Parathyroid adenoma (tissue), 2 donors: ENCODE measurements at regions not wholly inside any gene's neighbourhood (a gene's known extent, or its start where the extent isn't known, plus 50 kb on each side); places are given as distances from the start of the nearest gene placed in this dataset.
"Not testable (repeated sequence)": the region's sequence is repeated elsewhere in the genome, so short reads cannot be mapped to it uniquely, and the experiment has no call there.

Experiments
- H2AFZ ChIP-seq: fragments of 300-600 bp; sonication (generic); one replicate; pipeline ENCODE4 v1.7.0; 2017; ENCODE audit warnings: antibody characterized with exemption, mild to moderate bottlenecking
- H3K27ac ChIP-seq: fragments of 300-600 bp; sonication (generic); one replicate; pipeline ENCODE4 v1.7.0; 2017
- H3K27me3 ChIP-seq: fragments of 300-600 bp; sonication (generic); one replicate; pipeline ENCODE4 v1.7.0; 2017; ENCODE audit warnings: low read length; ENCODE audit not compliant: control insufficient read depth, insufficient read depth
- H3K36me3 ChIP-seq: fragments of 300-600 bp; sonication (generic); one replicate; pipeline ENCODE4 v1.7.0; 2017; ENCODE audit warnings: low read length; ENCODE audit not compliant: control insufficient read depth, insufficient read depth
- H3K4me1 ChIP-seq: fragments of 300-600 bp; sonication (generic); one replicate; pipeline ENCODE4 v1.7.0; 2017; ENCODE audit warnings: control low read depth
- H3K4me2 ChIP-seq: fragments of 300-600 bp; sonication (generic); one replicate; pipeline ENCODE4 v1.7.0; 2017; ENCODE audit warnings: low read length
- H3K4me3 ChIP-seq: fragments of 300-600 bp; sonication (generic); one replicate; pipeline ENCODE4 v1.7.0; 2017; ENCODE audit warnings: low read depth, low read length
- H3K79me2 ChIP-seq: fragments of 300-600 bp; sonication (generic); one replicate; pipeline ENCODE4 v1.7.0; 2017; ENCODE audit warnings: control low read depth
- H3K9ac ChIP-seq: fragments of 300-600 bp; sonication (generic); one replicate; pipeline ENCODE4 v1.7.0; 2017; ENCODE audit warnings: mild to moderate bottlenecking
- H3K9me3 ChIP-seq: fragments of 300-600 bp; sonication (generic); one replicate; pipeline ENCODE4 v1.7.0; 2017; ENCODE audit warnings: low read length; ENCODE audit not compliant: control insufficient read depth
- TF ChIP-seq, protein P1 (sequence below): fragments of 300-600 bp; sonication (generic); IDR thresholded peaks from one replicate; pipeline ENCODE4 v1.7.0; 2017; ENCODE audit warnings: antibody characterized with exemption, mild to moderate bottlenecking
- donor health status: primary hyperparathyroidism.

DNA sequence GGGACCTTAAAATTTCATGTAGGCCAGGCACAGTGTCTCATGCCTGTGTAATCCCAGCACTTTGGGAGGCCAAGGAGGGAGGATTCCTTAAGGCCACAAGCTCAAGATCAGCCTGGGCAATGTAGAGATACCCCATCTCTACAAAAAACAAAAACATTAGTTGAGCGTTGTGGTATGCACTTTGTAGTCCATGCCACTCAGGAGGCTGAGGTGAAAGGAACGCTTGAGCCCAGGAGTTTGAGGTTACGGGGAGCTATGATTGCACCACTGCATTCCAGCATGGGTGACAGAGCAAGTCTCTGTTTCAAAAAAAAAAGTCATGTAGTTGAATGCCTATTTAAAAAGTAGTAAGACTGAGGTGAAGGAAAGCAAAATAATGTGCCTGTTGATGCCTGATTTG, 83.5 kb downstream of the TTC6 start:
- no peaks in the 10 kb centered on the region for H3K27me3 ChIP-seq
- no peaks in the 10 kb centered on the region for H3K9me3 ChIP-seq
- H2AFZ ChIP-seq = no peak overlapping the region
- no peaks in the 10 kb centered on the region for H3K79me2 ChIP-seq
- no peak overlapping the region for H3K4me3 ChIP-seq
- H3K27ac ChIP-seq = no peak overlapping the region
- no peaks in the 10 kb centered on the region for H3K4me1 ChIP-seq
- TF ChIP-seq, protein P1, sequence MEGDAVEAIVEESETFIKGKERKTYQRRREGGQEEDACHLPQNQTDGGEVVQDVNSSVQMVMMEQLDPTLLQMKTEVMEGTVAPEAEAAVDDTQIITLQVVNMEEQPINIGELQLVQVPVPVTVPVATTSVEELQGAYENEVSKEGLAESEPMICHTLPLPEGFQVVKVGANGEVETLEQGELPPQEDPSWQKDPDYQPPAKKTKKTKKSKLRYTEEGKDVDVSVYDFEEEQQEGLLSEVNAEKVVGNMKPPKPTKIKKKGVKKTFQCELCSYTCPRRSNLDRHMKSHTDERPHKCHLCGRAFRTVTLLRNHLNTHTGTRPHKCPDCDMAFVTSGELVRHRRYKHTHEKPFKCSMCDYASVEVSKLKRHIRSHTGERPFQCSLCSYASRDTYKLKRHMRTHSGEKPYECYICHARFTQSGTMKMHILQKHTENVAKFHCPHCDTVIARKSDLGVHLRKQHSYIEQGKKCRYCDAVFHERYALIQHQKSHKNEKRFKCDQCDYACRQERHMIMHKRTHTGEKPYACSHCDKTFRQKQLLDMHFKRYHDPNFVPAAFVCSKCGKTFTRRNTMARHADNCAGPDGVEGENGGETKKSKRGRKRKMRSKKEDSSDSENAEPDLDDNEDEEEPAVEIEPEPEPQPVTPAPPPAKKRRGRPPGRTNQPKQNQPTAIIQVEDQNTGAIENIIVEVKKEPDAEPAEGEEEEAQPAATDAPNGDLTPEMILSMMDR = no peak
- H3K4me2 ChIP-seq = no peak overlapping the region
- H3K9ac ChIP-seq = no peak overlapping the region
- no peaks in the 10 kb centered on the region for H3K36me3 ChIP-seq

DNA sequence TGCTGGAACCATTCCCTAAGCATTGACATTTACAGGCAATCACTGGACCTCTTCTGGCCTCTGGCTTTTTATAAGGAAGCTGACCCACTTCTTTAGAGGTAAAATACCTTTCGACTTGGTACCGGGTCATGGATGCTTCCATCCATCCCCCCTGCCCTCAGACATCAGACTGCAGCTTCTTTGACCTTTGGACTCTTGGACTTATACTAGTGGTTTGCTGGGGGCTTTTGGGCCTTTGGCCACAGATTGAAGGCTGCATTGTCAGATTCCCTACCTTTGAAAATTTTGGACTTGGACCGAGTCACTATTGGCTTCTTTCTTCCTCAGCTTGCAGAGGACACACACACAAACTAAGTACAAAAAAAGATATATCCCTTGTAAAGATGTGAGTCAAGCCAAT, 86.1 kb downstream of the TTC6 start:
- no peaks in the 10 kb centered on the region for H3K9me3 ChIP-seq
- H3K4me1 ChIP-seq = no peaks in the 10 kb centered on the region
- TF ChIP-seq, protein P1 = no peak
- H3K4me3 ChIP-seq = no peak overlapping the region
- H3K4me2 ChIP-seq = no peak overlapping the region
- no peaks in the 10 kb centered on the region for H3K27me3 ChIP-seq
- no peak overlapping the region for H3K9ac ChIP-seq
- no peak overlapping the region for H3K27ac ChIP-seq
- no peaks in the 10 kb centered on the region for H3K79me2 ChIP-seq
- H2AFZ ChIP-seq = no peak overlapping the region
- H3K36me3 ChIP-seq = no peaks in the 10 kb centered on the region

DNA sequence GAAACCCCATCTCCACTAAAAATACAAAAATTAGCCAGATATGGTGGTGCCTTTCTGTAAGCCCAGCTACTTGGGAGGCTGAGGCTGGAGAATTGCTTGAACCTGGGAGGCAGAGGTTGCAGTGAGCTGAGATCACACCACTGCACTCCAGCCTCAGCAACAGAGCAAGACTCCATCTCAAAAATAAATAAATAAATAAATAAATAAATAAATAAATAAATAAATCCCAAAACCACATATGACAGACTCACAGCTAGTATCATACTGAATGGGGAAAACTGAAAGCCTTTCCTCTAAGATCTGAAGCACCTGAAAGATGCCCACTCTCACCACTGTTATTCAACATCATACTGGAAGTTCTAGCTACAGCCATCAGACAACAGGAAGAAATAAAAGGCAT, 97.3 kb downstream of the TTC6 start:
- not testable (repeated sequence) for H3K9me3 ChIP-seq, H3K9ac ChIP-seq

GRCh38 chr14:37693420-37693819, 98.0 kb downstream of the TTC6 start:
- H3K4me2 ChIP-seq, H3K9ac ChIP-seq, H3K27me3 ChIP-seq, H3K9me3 ChIP-seq, H3K79me2 ChIP-seq, H2AFZ ChIP-seq, H3K36me3 ChIP-seq, H3K4me1 ChIP-seq, H3K4me3 ChIP-seq, H3K27ac ChIP-seq: not testable (repeated sequence)

More for the DNA sequence above, 97.3 kb downstream of the TTC6 start:
- not testable (repeated sequence) for H2AFZ ChIP-seq, H3K4me1 ChIP-seq, H3K4me3 ChIP-seq, H3K36me3 ChIP-seq, H3K27me3 ChIP-seq, H3K27ac ChIP-seq, H3K4me2 ChIP-seq, H3K79me2 ChIP-seq

DNA sequence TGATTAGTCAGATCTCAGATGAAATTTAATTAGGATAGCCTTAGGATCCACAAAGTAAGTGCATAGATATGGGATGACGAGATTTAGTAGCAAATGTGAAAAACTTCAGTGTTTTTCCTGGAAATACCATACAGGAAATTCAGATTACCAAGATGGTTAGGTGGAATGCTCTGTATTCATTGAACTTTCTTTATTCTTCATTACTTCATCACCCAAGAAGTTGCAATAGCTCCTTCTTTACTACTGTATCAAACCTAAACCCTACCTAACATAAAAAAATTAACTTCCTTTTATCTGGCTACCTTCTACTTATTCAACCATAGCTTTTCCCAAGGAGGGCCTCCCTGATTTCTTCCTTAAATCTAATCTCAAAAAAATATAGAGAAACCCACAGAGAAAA, 100.4 kb downstream of the TTC6 start:
- H3K36me3 ChIP-seq = no peaks in the 10 kb centered on the region
- H3K9ac ChIP-seq = no peak overlapping the region
- H3K27me3 ChIP-seq = no peaks in the 10 kb centered on the region

More for the DNA sequence above, 100.4 kb downstream of the TTC6 start:
- no peak overlapping the region for H3K4me2 ChIP-seq
- H3K9me3 ChIP-seq = no peaks in the 10 kb centered on the region
- H3K4me1 ChIP-seq = no peaks in the 10 kb centered on the region
- H2AFZ ChIP-seq = no peak overlapping the region
- no peaks in the 10 kb centered on the region for H3K79me2 ChIP-seq
- TF ChIP-seq, protein P1 = no peak
- no peak overlapping the region for H3K27ac ChIP-seq
- no peak overlapping the region for H3K4me3 ChIP-seq
